K562 (cell line): ENCODE measurements at regions not wholly inside any gene's neighbourhood (a gene's known extent, or its start where the extent isn't known, plus 50 kb on each side); places are given as distances from the start of the nearest gene placed in this dataset.

Experiments
- ATAC-seq: fragments of 200-7000 bp; cut with Tn5 transposase; 3 replicates; pipeline ENCODE4 v1.9.1; 2020; ENCODE audit warnings: moderate library complexity
- BruUV-seq: library from RNA; stranded (reverse); fragments of 400-500 nt; replicated peaks from 2 replicates; lab custom pipeline; 2021; lab: Mats Ljungman, UMichigan
- CTCF ChIA-PET: fragments of 300-600 bp; formaldehyde crosslinking; extraction: SDS; loops from one replicate; lab custom pipeline; 2021; ENCODE audit warnings: low intra/inter-chr PET ratio; lab: Yijun Ruan, JAX
- POLR2A ChIA-PET: fragments of 300-600, 350-650 bp; sonication (Branson Sonifier 250); formaldehyde crosslinking; extraction: SDS; loops from one replicate; lab custom pipeline; 2021; ENCODE audit warnings: antibody characterized with exemption, inconsistent platforms; lab: Yijun Ruan, JAX
- DNase-seq, 4 experiments: peaks; one replicate each; pipeline versions ENCODE4 v3.0.0 to v3.0.0-alpha.2; 2011 to 2018; ENCODE audit warnings: low spot score in 3 of 4, mixed read lengths in 3 of 4; ENCODE audit errors: extremely low read depth in 1 of 4
- FAIRE-seq: peaks from 2 replicates; lab custom pipeline; 2011; peaks lifted over from hg19 to GRCh38; lab: Jason Lieb, UNC
- H2AFZ ChIP-seq: 2 replicates; pipeline ENCODE4 v1.6.0; 2011; ENCODE audit warnings: low read depth, low read length, control low read depth, inconsistent platforms
- H3K27ac ChIP-seq: fragments of 200-600 bp; 3 replicates; pipeline ENCODE4 v1.8.0; 2011; ENCODE audit warnings: low read depth, mild to moderate bottlenecking, control low read depth, inconsistent platforms, low read length, moderate library complexity, mixed read lengths; ENCODE audit errors: extremely low read depth
- H3K27me3 ChIP-seq, 2 experiments: fragments of 300-600 bp in 1 of 2; 2 replicates in 1 of 2; 3 replicates in 1 of 2; pipeline versions ENCODE4 v1.6.0 to v1.8.0; 2011; ENCODE audit warnings: inconsistent platforms in 2 of 2, low read length in 2 of 2, mild to moderate bottlenecking in 1 of 2, mixed read lengths in 1 of 2, moderate library complexity in 1 of 2; ENCODE audit not compliant: control insufficient read depth in 2 of 2, insufficient read depth in 2 of 2
- H3K36me3 ChIP-seq: fragments of 300-600 bp; 3 replicates; pipeline ENCODE4 v1.8.0; 2011; ENCODE audit warnings: mild to moderate bottlenecking, low read length, inconsistent platforms; ENCODE audit not compliant: control insufficient read depth, insufficient read depth
- H3K4me1 ChIP-seq, 2 experiments: fragments of 200-600 bp in 1 of 2; replicated peaks in 1 of 2; 2 replicates in 1 of 2; 3 replicates in 1 of 2; pipeline versions ENCODE4 v1.5.1 to v1.8.0; 2011; ENCODE audit warnings: inconsistent platforms in 2 of 2, low read length in 2 of 2, mild to moderate bottlenecking in 1 of 2, mixed read lengths in 1 of 2, moderate library complexity in 1 of 2; ENCODE audit not compliant: control insufficient read depth in 2 of 2, insufficient read depth in 2 of 2
- H3K4me2 ChIP-seq: 2 replicates; pipeline ENCODE4 v1.6.1; 2011; ENCODE audit warnings: low read length, control low read depth, inconsistent platforms, mixed read lengths; ENCODE audit not compliant: insufficient read depth
- H3K4me3 ChIP-seq: fragments of 200-600 bp; sonication (generic), shearing (Covaris generic); 2 replicates; pipeline ENCODE4 v1.5.1; 2016; ENCODE audit warnings: control low read depth, inconsistent platforms
- H3K79me2 ChIP-seq: fragments of 200-600 bp; 3 replicates; pipeline ENCODE4 v1.8.0; 2011; ENCODE audit warnings: low read length, inconsistent platforms; ENCODE audit not compliant: control insufficient read depth, insufficient read depth
- H3K9ac ChIP-seq, 2 experiments: 2 replicates each; pipeline versions ENCODE4 v1.6.0 to v1.6.1; 2011; ENCODE audit warnings: low read depth in 2 of 2, low read length in 2 of 2, control low read depth in 1 of 2, inconsistent platforms in 1 of 2, mild to moderate bottlenecking in 1 of 2, mixed read lengths in 1 of 2; ENCODE audit not compliant: insufficient read depth in 1 of 2
- H3K9me1 ChIP-seq: one replicate; pipeline ENCODE4 v1.6.0; 2011; ENCODE audit warnings: inconsistent platforms, mild to moderate bottlenecking, low read length, moderate library complexity; ENCODE audit not compliant: control insufficient read depth, insufficient read depth
- H3K9me3 ChIP-seq: replicated peaks from 2 replicates; pipeline ENCODE4 v1.5.1; 2011; ENCODE audit warnings: low read depth, low read length, inconsistent platforms; ENCODE audit not compliant: control insufficient read depth, insufficient read depth
- H4K20me1 ChIP-seq: replicated peaks from 2 replicates; pipeline ENCODE4 v1.6.1; 2011; ENCODE audit warnings: low read length, inconsistent platforms, mixed read lengths; ENCODE audit not compliant: control insufficient read depth, insufficient read depth
- SP1 ChIP-seq: sonication (generic); formaldehyde crosslinking; IDR thresholded peaks from 2 replicates; pipeline ENCODE4 v1.8.1; 2022; ENCODE audit warnings: mild to moderate bottlenecking, missing genetic modification reagents
- WGBS: fragments of 100-300 bp; shearing (Covaris generic); methylation state at CpG from one replicate; pipeline ENCODE4 v1.1.6; 2016; ENCODE audit warnings: low coverage, mixed read lengths; ENCODE audit not compliant: insufficient coverage; ENCODE audit errors: missing lambda C conversion rate; 5-methylcytosine and 5-hydroxymethylcytosine counted together
- in situ Hi-C: fragments of 300-500 bp; cut with MboI; formaldehyde crosslinking; loops from 4 replicates; pipeline ENCODE4 v1.15.0; 2018; ENCODE audit warnings: inconsistent platforms, mixed read lengths
- intact Hi-C: fragments of 100-400 bp; cut with micrococcal nuclease; formaldehyde crosslinking; loops from 2 replicates; pipeline ENCODE4 v1.14.2; 2022
- TF ChIP-seq, protein P1 (sequence below): fragments of 450-650 bp; IDR thresholded peaks from 2 replicates; pipeline ENCODE4 v1.6.1; 2017; ENCODE audit warnings: antibody characterized with exemption, mild to moderate bottlenecking
- TF ChIP-seq, protein P2 (sequence below): fragments of 250-450 bp; sonication (Bioruptor Pico); IDR thresholded peaks from 2 replicates; pipeline ENCODE4 v1.8.0; 2022; ENCODE audit warnings: moderate library complexity, mild to moderate bottlenecking, inconsistent platforms

DNA sequence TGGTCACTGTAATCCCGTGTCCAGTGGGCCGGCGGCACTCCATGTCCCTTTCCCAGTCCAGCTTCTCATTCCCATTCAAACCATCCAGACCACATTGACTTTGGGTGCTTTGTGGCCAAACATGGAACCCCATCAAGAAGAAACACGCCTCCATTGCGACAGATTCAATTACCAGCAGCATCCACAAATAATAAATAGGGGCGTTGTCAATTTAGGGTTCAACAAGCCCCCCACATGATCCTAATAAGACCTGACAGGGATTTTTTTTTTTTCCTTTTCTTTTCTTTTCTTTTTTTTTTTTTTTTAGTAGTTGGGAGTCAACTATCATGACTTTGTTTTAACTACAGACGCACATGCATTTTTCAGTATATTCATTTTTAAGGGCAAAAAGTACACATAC, 149.4 kb downstream of the DICER1 start (continued):
- TF ChIP-seq, protein P1, sequence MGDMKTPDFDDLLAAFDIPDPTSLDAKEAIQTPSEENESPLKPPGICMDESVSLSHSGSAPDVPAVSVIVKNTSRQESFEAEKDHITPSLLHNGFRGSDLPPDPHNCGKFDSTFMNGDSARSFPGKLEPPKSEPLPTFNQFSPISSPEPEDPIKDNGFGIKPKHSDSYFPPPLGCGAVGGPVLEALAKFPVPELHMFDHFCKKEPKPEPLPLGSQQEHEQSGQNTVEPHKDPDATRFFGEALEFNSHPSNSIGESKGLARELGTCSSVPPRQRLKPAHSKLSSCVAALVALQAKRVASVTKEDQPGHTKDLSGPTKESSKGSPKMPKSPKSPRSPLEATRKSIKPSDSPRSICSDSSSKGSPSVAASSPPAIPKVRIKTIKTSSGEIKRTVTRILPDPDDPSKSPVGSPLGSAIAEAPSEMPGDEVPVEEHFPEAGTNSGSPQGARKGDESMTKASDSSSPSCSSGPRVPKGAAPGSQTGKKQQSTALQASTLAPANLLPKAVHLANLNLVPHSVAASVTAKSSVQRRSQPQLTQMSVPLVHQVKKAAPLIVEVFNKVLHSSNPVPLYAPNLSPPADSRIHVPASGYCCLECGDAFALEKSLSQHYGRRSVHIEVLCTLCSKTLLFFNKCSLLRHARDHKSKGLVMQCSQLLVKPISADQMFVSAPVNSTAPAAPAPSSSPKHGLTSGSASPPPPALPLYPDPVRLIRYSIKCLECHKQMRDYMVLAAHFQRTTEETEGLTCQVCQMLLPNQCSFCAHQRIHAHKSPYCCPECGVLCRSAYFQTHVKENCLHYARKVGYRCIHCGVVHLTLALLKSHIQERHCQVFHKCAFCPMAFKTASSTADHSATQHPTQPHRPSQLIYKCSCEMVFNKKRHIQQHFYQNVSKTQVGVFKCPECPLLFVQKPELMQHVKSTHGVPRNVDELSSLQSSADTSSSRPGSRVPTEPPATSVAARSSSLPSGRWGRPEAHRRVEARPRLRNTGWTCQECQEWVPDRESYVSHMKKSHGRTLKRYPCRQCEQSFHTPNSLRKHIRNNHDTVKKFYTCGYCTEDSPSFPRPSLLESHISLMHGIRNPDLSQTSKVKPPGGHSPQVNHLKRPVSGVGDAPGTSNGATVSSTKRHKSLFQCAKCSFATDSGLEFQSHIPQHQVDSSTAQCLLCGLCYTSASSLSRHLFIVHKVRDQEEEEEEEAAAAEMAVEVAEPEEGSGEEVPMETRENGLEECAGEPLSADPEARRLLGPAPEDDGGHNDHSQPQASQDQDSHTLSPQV, result no peak
- TF ChIP-seq, all 486 proteins: peak for 0

DNA sequence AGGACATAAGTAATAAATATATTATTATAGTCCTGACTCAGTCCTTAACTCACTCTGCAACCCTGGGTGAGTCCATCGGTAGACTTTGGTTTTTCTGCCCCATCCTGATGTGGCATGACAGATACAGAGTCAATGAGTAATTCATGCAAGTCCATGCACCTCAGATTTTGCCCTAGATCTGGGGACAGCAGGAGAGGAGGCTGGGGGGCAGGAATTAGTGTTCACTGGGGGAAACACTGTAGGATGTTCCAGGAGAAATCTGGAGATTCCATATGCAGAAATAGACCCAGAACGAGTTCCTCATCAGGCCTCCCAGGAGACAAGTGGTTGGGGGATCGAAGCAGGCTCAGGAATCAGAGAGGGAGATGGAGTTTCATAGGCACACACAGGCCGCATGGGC, 150.8 kb downstream of the DICER1 start:
- in situ Hi-C loops (no loop called here), intact Hi-C loops (loop anchor here (10.0 kb wide), 1 partner anchor 1082 kb away; the partner anchor contains the start of gene FAM181A)
- H3K27ac ChIP-seq, result no peak overlapping the region
- no peaks in the 10 kb centered on the region for H3K9me3 ChIP-seq
- no peak overlapping the region for H3K9ac ChIP-seq
- ChIA-PET POLR2A (interaction anchor here (0.6 kb wide), 1 partner anchor 9 kb away, joined by 4 read pairs; no protein-coding TSS in a partner anchor), CTCF (no interaction called here)
- H3K4me3 ChIP-seq, result no peak overlapping the region
- H4K20me1 ChIP-seq, result no peaks in the 10 kb centered on the region
- H3K36me3 ChIP-seq, result no peaks in the 10 kb centered on the region
- H3K27me3 ChIP-seq, result peaks cover 0 to 30% of the 10 kb centered on the region in 2 experiments; a peak in 4 of 5 replicates
- no TSS peak for BruUV-seq
- no peak overlapping the region for H3K4me2 ChIP-seq
- H3K9me1 ChIP-seq, result no peaks in the 10 kb centered on the region
- TF ChIP-seq, protein P2, sequence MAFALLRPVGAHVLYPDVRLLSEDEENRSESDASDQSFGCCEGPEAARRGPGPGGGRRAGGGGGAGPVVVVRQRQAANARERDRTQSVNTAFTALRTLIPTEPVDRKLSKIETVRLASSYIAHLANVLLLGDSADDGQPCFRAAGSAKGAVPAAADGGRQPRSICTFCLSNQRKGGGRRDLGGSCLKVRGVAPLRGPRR (CRISPR knock-in tag), result no peak
- TF ChIP-seq SP1 (CRISPR knock-in tag), result no peak
- H3K4me1 ChIP-seq, result no peaks in the 10 kb centered on the region
- H3K79me2 ChIP-seq, result no peaks in the 10 kb centered on the region
- no peak for ATAC-seq
- FAIRE-seq, result no peak
- WGBS, result 0% methylated on average over 4 of the region's 4 CpGs
- no peak overlapping the region for H2AFZ ChIP-seq
- no peak for DNase-seq
